Gastrocnemius medialis (tissue), 4 donors: ENCODE measurements at regions not wholly inside any gene's neighbourhood (a gene's known extent, or its start where the extent isn't known, plus 50 kb on each side); places are given as distances from the start of the nearest gene placed in this dataset.

Source experiments
- POLR2A ChIP-seq, 2 donors: fragments of 450-650 bp; IDR thresholded peaks; one replicate each; pipeline ENCODE4 v1.6.1; 2017; ENCODE audit warnings: antibody characterized with exemption in 2 of 2, mild to moderate bottlenecking in 2 of 2, moderate library complexity in 2 of 2
- TF ChIP-seq, protein P1 (sequence below), 5 experiments: fragments of 450-650 bp in 3 of 5; fragments of 200-600 bp in 2 of 5; sonication (generic) in 2 of 5; IDR thresholded peaks in 4 of 5; conservative IDR thresholded peaks in 1 of 5; 1 replicate in 4 of 5; 2 replicates in 1 of 5; pipeline ENCODE4 v1.5.1; 2016 to 2019; ENCODE audit warnings: antibody characterized with exemption in 5 of 5, mild to moderate bottlenecking in 3 of 5, moderate library complexity in 3 of 5

DNA sequence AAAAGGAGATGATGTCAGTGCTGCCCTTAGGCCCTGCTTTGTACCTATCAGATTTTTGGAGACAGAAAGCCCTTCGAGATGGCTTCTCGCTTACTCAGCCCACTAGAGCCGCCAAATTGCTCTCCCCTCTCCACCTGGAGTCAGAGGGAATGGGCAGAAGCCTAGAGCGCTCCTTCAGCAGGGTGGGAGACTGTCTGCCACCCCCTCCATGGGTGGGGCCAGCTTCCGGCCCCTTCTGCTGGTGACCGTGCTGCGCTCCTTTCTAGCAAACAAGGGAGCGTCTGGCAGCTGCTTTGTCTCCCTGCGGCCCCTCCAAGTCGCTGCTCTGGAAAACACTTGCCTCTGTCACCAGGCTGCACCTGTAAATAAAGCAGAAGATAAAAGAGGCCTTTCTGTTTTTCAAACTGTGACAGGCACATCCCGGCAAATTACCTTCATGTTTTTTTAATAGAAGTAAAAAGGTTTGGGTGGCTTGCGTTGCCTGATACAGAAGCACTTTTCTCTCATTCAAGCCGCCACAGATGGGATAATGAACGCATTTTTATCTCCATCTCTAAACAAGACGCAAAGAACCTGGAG is 145.7 kb upstream of the NECTIN1 start:
- TF ChIP-seq, protein P1, sequence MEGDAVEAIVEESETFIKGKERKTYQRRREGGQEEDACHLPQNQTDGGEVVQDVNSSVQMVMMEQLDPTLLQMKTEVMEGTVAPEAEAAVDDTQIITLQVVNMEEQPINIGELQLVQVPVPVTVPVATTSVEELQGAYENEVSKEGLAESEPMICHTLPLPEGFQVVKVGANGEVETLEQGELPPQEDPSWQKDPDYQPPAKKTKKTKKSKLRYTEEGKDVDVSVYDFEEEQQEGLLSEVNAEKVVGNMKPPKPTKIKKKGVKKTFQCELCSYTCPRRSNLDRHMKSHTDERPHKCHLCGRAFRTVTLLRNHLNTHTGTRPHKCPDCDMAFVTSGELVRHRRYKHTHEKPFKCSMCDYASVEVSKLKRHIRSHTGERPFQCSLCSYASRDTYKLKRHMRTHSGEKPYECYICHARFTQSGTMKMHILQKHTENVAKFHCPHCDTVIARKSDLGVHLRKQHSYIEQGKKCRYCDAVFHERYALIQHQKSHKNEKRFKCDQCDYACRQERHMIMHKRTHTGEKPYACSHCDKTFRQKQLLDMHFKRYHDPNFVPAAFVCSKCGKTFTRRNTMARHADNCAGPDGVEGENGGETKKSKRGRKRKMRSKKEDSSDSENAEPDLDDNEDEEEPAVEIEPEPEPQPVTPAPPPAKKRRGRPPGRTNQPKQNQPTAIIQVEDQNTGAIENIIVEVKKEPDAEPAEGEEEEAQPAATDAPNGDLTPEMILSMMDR (IDR thresholded peaks at IDR 0.05 in 4 of 5, conservative IDR thresholded peaks at IDR 0.05 in 1 of 5): no peak
- TF ChIP-seq POLR2A (IDR thresholded peaks at IDR 0.05): no peak
